NT2/D1 (cell line): ENCODE measurements at regions not wholly inside any gene's neighbourhood (a gene's known extent, or its start where the extent isn't known, plus 50 kb on each side); places are given as distances from the start of the nearest gene placed in this dataset.

Experiments used
- SUZ12 ChIP-seq: IDR thresholded peaks from 2 replicates; pipeline ENCODE4 v1.6.1; 2011; ENCODE audit not compliant: insufficient read length, insufficient read depth; ENCODE audit errors: extremely low read depth
- ZNF274 ChIP-seq: IDR thresholded peaks from 2 replicates; pipeline ENCODE4 v1.6.1; 2011; ENCODE audit warnings: mild to moderate bottlenecking, low read depth, low read length

GRCh38 chr1:103997631-103998030, 247.9 kb downstream of the AMY1C start:
- TF ChIP-seq ZNF274 (no peak), SUZ12 (no peak)
